GM18508 (cell line): ENCODE measurements at regions not wholly inside any gene's neighbourhood (a gene's known extent, or its start where the extent isn't known, plus 50 kb on each side); places are given as distances from the start of the nearest gene placed in this dataset.

Source experiments
- ATAC-seq: cut with Tn5 transposase; IDR thresholded peaks from one replicate; pipeline ENCODE4 v1.9.1; 2021; ENCODE audit warnings: moderate number of reproducible peaks; ENCODE audit not compliant: insufficient read depth, unreplicated experiment

GRCh38 chr9:99326112-99326916, 104.2 kb downstream of the SEC61B start:
- ATAC-seq, result no peak

- ATAC-seq, result no peak
These were observed 104.8 kb downstream of the SEC61B start for GRCh38 chr9:99326917-99327189.

GRCh38 chr9:99327667-99328066, 105.6 kb downstream of the SEC61B start:
- ATAC-seq, result no peak

GRCh38 chr9:99335280-99335679, 113.2 kb downstream of the SEC61B start:
- ATAC-seq, result no peak

GRCh38 chr9:99336005-99336404, 113.9 kb downstream of the SEC61B start:
- ATAC-seq, result no peak

GRCh38 chr9:99336531-99336930, 114.4 kb downstream of the SEC61B start:
- ATAC-seq, result no peak

- no peak for ATAC-seq
These were observed 118.2 kb downstream of the SEC61B start for GRCh38 chr9:99340281-99340680.

- no peak for ATAC-seq
These were observed 119.6 kb downstream of the SEC61B start for GRCh38 chr9:99341686-99342085.

GRCh38 chr9:99345451-99345850, 123.4 kb downstream of the SEC61B start:
- no peak for ATAC-seq

- ATAC-seq, result no peak
These were observed 123.9 kb downstream of the SEC61B start for GRCh38 chr9:99345942-99346341.

GRCh38 chr9:99347568-99347967, 125.5 kb downstream of the SEC61B start:
- ATAC-seq, result no peak

- no peak for ATAC-seq
These were observed 126.2 kb downstream of the SEC61B start for GRCh38 chr9:99348289-99348688.

- ATAC-seq, result no peak
These were observed 127.8 kb downstream of the SEC61B start for GRCh38 chr9:99349870-99350269.

GRCh38 chr9:99350461-99350860, 128.4 kb downstream of the SEC61B start:
- ATAC-seq, result no peak

GRCh38 chr9:99351647-99352046, 129.6 kb downstream of the SEC61B start:
- no peak for ATAC-seq

GRCh38 chr9:99352826-99353225, 130.7 kb downstream of the SEC61B start:
- no peak for ATAC-seq

- no peak for ATAC-seq
These were observed 131.3 kb downstream of the SEC61B start for GRCh38 chr9:99353408-99353807.

- no peak for ATAC-seq
These were observed 132.0 kb downstream of the SEC61B start for GRCh38 chr9:99354104-99354503.

- ATAC-seq, result no peak
These were observed 134.5 kb downstream of the SEC61B start for GRCh38 chr9:99356512-99356971.

- ATAC-seq, result no peak
These were observed 135.5 kb downstream of the SEC61B start for GRCh38 chr9:99357575-99357974.

GRCh38 chr9:99358668-99359067, 136.6 kb downstream of the SEC61B start:
- no peak for ATAC-seq

GRCh38 chr9:99359336-99359735, 137.3 kb downstream of the SEC61B start:
- no peak for ATAC-seq
